ENCODE measurements at regions not wholly inside any gene's neighbourhood (a gene's known extent, or its start where the extent isn't known, plus 50 kb on each side); places are given as distances from the start of the nearest gene placed in this dataset.

DNA sequence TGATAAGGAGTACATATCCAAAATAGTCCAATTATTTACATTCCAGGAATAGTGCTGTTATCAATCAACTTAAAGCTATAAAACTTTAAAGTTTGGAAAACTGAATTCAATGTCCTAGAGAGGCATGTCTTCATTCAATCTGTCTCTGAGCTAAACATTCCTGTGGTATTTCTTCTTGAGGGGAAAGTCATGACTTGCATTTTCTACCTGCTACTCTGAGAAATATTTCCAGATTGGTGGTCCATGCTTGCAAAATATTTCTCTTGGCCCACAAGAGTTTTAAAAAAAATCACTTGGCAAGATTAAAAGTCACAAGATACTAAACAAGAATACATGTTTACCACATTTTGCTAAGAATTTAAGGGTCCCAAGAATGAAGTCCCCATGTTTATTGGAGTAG lies 63.6 kb upstream of the HGF start:
- no peak for TF ChIP-seq CTCF (IDR thresholded peaks at IDR 0.05; ENCODE audit: borderline replicate concordance, extremely low read depth, low read length, poor library complexity, severe bottlenecking)
- TF ChIP-seq EZH2 (IDR thresholded peaks at IDR 0.05; ENCODE audit: borderline replicate concordance, low read depth, low read length, severe bottlenecking), result no peak
